H1 (cell line): ENCODE measurements at regions not wholly inside any gene's neighbourhood (a gene's known extent, or its start where the extent isn't known, plus 50 kb on each side); places are given as distances from the start of the nearest gene placed in this dataset.

ENCODE experiments used
- CREB1 ChIP-seq: IDR thresholded peaks from 2 replicates; pipeline ENCODE4 v1.6.1; 2012; ENCODE audit warnings: inconsistent platforms
- EZH2 ChIP-seq: fragments of 200-600 bp; sonication (generic); IDR thresholded peaks from 2 replicates; pipeline ENCODE4 v1.7.1; 2012; ENCODE audit warnings: low read depth, mild to moderate bottlenecking, moderate library complexity, low read length, inconsistent platforms; ENCODE audit not compliant: severe bottlenecking
- SP1 ChIP-seq: IDR thresholded peaks from 2 replicates; pipeline ENCODE4 v1.6.1; 2011; ENCODE audit warnings: low read depth, low read length
- SP4 ChIP-seq: IDR thresholded peaks from 2 replicates; pipeline ENCODE4 v1.6.1; 2012; ENCODE audit warnings: low read length, inconsistent platforms
- SUZ12 ChIP-seq: fragments of 200-600 bp; sonication (generic); IDR thresholded peaks from 2 replicates; pipeline ENCODE4 v1.6.1; 2012; ENCODE audit warnings: mild to moderate bottlenecking, inconsistent platforms, low read length, moderate library complexity, mixed read lengths

DNA sequence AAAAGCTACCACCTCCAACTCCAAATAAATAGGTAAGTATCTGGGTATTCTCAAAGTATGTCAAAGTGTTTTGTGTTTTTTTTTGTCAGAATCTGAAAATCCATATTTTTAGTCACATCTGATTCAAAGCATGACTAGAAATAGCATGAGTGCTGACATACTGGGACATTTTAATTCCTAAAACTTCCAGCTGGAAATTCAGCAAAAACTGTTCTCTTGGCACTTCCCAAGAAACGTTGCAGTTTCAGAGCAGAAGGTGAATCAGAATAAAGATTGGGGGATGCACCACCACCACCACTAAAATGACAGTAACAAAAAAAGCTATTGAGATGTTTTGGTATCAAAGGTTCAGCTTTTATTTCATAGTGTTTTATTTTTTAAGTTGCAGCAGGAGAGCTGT is 724.6 kb upstream of the CELF2 start (continued):
- TF ChIP-seq CREB1: no peak
- no peak for TF ChIP-seq SUZ12
- no peak for TF ChIP-seq SP4
- TF ChIP-seq EZH2: no peak
- TF ChIP-seq SP1: no peak
